NOMO-1 treated with dmso at 0.1 percent for 144 hours (cell line): ENCODE measurements at regions not wholly inside any gene's neighbourhood (a gene's known extent, or its start where the extent isn't known, plus 50 kb on each side); places are given as distances from the start of the nearest gene placed in this dataset.

Experiments used
- DNase-seq: peaks from one replicate; lab custom pipeline; 2025; ENCODE audit not compliant: unreplicated experiment; lab: John Stamatoyannopoulos, UW

DNA sequence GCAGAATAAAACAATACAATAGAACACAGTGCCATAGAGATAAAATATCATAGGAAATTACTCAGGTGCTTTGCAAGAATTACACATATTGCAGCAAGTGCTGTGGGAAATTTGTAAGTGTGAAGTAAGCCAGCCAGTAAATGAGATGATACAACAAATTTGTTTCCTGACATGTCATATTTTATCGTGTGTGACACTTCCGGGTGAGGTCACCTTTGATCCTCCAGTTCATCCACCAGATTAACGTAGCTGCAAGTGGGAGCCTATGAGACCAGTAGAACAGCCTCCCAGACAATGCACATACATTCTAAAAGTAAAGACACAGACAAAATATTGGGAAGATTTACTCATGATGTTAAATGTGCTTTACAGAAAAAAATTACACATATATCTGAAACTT lies 72.2 kb downstream of the PRDM9 start:
- no peak for DNase-seq

DNA sequence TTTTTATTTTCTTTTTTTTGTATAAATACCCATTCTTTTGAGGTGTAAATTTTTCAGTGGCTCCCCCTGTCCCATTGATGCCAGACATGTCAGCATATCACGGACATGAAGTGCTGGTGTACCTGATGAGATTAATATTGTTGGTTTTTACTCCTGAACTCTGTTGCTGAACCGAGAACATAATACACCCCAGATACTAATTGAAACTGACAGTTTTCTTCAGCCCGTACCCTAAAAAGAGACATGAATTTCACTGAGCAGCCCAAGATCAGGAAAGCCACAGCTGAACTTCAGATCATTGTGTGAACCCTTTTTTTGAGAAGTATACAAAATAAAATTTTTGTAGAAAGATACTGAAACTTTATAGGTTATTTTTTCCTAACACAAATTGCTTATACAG lies 75.7 kb downstream of the PRDM9 start:
- DNase-seq, result no peak

DNA sequence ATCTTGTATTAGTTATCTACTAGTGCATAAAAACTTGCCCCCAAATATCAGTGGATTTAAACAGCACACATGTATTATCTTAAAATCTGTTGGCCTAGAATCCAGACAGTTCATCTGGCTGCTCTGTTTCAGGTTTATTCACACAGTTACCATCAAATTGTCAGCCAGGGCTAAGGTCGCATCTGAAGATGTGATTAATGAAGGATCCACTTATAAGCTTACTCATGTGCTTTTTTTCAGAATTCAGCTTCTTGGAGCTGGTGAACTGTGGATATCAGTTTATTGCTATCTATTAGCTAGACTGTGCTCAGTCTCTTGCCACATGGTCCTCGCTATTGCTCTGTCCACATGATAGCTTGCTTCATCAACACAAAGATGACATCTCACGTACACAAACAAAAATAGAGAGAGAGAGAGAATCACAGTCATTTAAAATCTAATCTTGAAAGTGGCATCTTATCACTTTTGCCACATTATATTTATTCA lies 81.5 kb downstream of the PRDM9 start:
- no peak for DNase-seq

DNA sequence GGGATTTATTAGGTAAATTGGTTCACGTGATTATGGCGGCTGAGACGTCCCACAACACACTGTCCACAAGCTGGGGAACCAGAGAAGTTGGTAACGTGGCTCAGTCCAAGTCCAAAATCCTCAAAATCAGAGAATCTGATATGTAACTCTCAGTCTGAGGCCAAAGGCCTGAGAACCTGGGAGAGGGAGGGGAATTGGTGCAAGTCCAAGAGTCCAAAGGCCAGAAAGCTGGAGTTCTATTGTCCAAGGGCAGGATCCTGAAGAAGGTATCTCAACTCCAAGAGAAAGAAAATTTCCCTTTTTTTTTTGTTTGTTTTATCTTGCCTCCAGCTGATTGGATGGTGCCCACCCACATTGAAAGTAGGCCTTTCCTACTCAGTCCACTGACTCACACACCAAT lies 83.8 kb downstream of the PRDM9 start:
- no peak for DNase-seq

DNA sequence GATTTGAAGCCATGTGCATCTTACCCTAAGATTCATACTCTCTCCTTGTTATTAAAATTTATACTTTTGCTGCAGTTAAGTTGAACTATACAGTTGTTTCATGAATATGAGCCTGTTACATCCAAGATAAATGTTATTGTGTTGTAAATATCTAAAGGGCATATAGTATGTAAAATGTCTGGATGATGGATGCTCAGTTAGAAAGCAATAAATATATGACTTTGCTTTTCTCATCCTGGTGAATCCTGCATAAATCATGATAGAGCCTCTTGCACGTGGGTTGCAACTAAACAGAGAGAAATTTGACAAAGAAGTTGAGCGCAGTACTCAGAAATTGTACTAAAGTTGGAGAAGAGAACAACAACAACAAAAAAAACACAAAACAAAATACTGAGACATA lies 99.5 kb downstream of the PRDM9 start:
- DNase-seq, result no peak

DNA sequence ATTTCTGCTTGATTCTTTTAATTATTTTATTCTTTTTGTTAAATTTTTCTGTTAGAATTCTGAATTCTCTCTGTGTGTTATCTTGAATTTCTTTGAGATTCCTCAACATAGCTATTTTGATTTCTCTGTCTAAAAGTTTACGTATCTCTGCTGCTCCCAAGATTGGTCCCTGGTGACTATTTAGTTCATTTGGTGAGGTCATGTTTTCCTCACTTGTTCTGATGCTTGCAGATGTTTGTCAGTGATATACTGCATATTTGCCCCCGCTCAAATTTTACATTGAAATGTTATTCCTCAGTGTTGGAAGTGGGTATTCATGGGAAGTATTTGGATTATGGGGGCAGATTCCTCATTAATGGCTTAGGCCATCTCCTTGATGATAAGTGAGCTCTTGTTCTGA lies 105.3 kb downstream of the PRDM9 start:
- DNase-seq, result no peak

GRCh38 chr5:23613566-23613965 lies 106.2 kb downstream of the PRDM9 start:
- DNase-seq, result no peak

GRCh38 chr5:23614422-23614821 lies 107.0 kb downstream of the PRDM9 start:
- no peak for DNase-seq

DNA sequence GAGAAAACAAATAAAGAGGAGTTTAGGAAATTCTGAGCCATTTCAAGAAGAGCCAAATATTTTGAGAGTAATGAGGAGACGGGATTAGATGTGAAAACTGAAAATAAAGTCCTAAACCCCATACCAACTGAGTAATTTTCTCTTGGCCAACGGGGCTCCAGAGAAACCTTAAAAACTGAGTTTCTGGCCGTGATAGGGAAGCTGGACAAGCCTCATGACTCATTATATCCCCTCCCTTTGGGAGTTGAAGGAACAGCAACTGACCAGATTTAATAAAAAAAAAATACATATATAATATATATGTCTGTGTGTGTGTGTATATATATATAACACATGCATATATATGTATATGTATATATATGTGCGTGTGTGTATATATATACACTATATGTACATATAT lies 119.6 kb downstream of the PRDM9 start:
- no peak for DNase-seq

- DNase-seq, result no peak
Observed at GRCh38 chr5:23627976-23628375, 120.6 kb downstream of the PRDM9 start.

GRCh38 chr5:23629396-23629795 lies 122.0 kb downstream of the PRDM9 start:
- DNase-seq, result no peak

GRCh38 chr5:23631302-23632045 lies 124.1 kb downstream of the PRDM9 start:
- DNase-seq, result no peak

- DNase-seq, result no peak
Observed at GRCh38 chr5:23635938-23636337, 128.5 kb downstream of the PRDM9 start.

- DNase-seq, result no peak
Observed at GRCh38 chr5:23639326-23639725, 131.9 kb downstream of the PRDM9 start.

GRCh38 chr5:23648656-23649055 lies 141.2 kb downstream of the PRDM9 start:
- no peak for DNase-seq

- no peak for DNase-seq
Observed at GRCh38 chr5:23649594-23649993, 142.2 kb downstream of the PRDM9 start.

DNA sequence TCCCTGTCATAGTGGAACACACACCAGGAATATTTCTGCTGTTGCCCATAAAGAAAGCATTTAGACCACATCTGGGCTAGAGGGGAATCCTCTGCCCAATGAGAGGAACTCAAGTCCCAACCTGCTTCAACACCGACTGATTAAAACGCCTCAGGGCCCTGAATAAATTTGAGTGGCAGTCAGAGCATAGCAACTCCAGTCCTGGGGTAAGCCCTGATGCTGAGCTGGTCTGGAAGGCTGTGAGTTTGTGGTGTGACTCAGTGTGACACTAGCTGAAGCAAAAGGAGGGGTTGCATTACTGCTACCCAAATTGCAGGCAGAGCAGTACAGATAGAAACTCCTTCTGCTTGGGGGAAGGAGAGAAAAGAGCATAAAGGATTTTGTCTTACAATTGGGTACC lies 148.3 kb downstream of the PRDM9 start:
- no peak for DNase-seq

- no peak for DNase-seq
Observed at GRCh38 chr5:23675456-23675855, 168.0 kb downstream of the PRDM9 start.

GRCh38 chr5:23677996-23678395 lies 170.6 kb downstream of the PRDM9 start:
- DNase-seq, result no peak

DNA sequence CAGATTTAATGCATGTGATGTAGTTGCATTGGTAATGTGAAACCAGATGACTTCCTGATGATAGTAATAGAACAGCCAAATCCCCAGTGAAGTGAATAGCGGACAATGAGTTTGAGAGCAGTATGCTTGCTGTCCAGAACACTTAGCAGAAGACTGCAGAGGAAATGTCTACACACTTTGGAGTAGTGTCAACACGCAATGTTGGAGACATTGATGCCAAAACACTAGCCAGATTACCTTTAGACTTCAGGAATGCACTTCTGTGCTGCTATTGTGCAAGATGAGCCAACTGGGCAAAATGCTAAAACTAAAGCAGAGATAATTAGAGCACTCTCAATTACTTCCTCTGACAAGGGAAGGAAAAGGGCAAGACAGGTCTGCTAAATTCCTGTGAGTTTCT lies 176.7 kb downstream of the PRDM9 start:
- no peak for DNase-seq

- no peak for DNase-seq
Observed at GRCh38 chr5:23703940-23704855, 196.8 kb downstream of the PRDM9 start.

DNA sequence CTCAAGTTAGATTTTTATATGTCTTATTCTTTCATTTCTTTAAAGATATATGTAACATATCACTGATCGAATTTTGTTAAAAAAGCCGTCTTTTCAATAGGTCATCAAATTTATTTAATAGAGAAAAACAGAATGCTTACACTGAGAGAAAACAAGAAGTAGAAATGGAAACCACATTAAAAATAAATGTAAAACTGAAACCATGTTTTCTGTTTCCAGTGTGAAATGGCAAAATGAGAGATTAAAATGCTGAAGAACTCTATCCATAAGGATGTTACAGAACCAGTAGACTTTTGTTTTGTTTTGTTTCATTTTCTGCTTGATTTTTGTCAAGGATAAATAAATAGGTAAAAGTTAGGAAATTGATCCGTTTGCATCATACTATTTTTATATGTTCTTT lies 210.1 kb downstream of the PRDM9 start:
- no peak for DNase-seq
